SK-N-SH (cell line): ENCODE measurements at regions not wholly inside any gene's neighbourhood (a gene's known extent, or its start where the extent isn't known, plus 50 kb on each side); places are given as distances from the start of the nearest gene placed in this dataset.

Source experiments
- CHD2 ChIP-seq: fragments of 150-350 bp; IDR thresholded peaks from 2 replicates; pipeline ENCODE4 v1.6.1; 2018; ENCODE audit warnings: low read length; ENCODE audit not compliant: partially characterized antibody
- CTCF ChIP-seq: fragments of 200-600 bp; sonication (generic); IDR thresholded peaks from 2 replicates; pipeline ENCODE4 v1.6.1; 2017; ENCODE audit warnings: antibody characterized with exemption, mild to moderate bottlenecking, moderate library complexity
- ELF1 ChIP-seq: IDR thresholded peaks from 2 replicates; pipeline ENCODE4 v1.4.0; 2012
- EP300 ChIP-seq, 2 experiments: IDR thresholded peaks; 2 replicates each; pipeline versions ENCODE4 v1.4.0 to v1.6.1; 2012; ENCODE audit warnings: borderline replicate concordance in 1 of 2, low read depth in 1 of 2, low read length in 1 of 2
- EZH2phosphoT487 ChIP-seq: fragments of 200-600 bp; sonication (generic); IDR thresholded peaks from 2 replicates; pipeline ENCODE4 v1.6.1; 2017; ENCODE audit warnings: low read depth, mixed run types, mild to moderate bottlenecking, antibody characterized with exemption, moderate library complexity, borderline replicate concordance
- FOXJ3 ChIP-seq: sonication (generic); formaldehyde crosslinking; IDR thresholded peaks from 2 replicates; pipeline ENCODE4 v1.5.1; 2020; ENCODE audit warnings: mild to moderate bottlenecking, missing genetic modification reagents
- FOXM1 ChIP-seq: IDR thresholded peaks from 2 replicates; pipeline ENCODE4 v1.4.0; 2012; ENCODE audit warnings: low read depth, mild to moderate bottlenecking
- POLR2AphosphoS5 ChIP-seq: IDR thresholded peaks from 2 replicates; pipeline ENCODE4 v1.6.1; 2012; ENCODE audit warnings: low read depth, low read length
- REST ChIP-seq: IDR thresholded peaks from 2 replicates; pipeline ENCODE4 v1.6.1; 2012; ENCODE audit warnings: mild to moderate bottlenecking, low read depth, low read length, moderate library complexity
- TEAD4 ChIP-seq: IDR thresholded peaks from 2 replicates; pipeline ENCODE4 v1.4.0; 2012; ENCODE audit warnings: mild to moderate bottlenecking, borderline replicate concordance; ENCODE audit not compliant: insufficient read depth
- USF2 ChIP-seq: fragments of 150-350 bp; IDR thresholded peaks from 2 replicates; pipeline ENCODE4 v1.6.1; 2017; ENCODE audit warnings: antibody characterized with exemption, low read length, low read depth, borderline replicate concordance
- TF ChIP-seq, protein P1 (sequence below): IDR thresholded peaks from 2 replicates; pipeline ENCODE4 v1.4.0; 2012; ENCODE audit warnings: low read depth, borderline replicate concordance
- TF ChIP-seq, protein P2 (sequence below): IDR thresholded peaks from 2 replicates; pipeline ENCODE4 v1.4.0; 2012; ENCODE audit warnings: low read depth

DNA sequence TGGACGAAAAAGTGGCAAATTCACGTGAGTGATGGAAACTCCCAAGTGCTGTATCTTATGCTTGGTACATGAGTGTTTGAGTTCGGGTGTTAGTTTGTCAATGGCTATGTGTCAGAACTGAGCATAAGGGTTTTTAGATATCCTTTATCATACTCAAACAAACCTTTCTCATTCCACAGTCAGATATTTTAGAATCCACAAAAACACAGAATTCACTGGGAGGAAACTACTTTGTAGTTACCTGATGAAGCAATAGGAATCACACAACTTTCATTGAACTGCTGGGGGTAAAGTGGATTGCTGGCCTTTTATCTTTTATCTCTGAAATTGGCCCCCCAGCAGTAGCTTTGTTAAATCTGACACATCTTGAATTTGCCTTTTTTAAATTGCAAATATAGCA is 64.0 kb downstream of the DKK1 start:
- TF ChIP-seq ELF1 (no peak), TEAD4 (no peak), CTCF (no peak), CHD2 (no peak), USF2 (no peak), EZH2phosphoT487 (no peak), EP300 (IDR thresholded peaks at IDR 0.05; ENCODE audit: borderline replicate concordance in 1 of 2, low read depth in 1 of 2, low read length in 1 of 2) (no peak), FOXJ3 (CRISPR knock-in tag) (no peak), POLR2AphosphoS5 (no peak), REST (no peak), FOXM1 (no peak)
- TF ChIP-seq, protein P1, sequence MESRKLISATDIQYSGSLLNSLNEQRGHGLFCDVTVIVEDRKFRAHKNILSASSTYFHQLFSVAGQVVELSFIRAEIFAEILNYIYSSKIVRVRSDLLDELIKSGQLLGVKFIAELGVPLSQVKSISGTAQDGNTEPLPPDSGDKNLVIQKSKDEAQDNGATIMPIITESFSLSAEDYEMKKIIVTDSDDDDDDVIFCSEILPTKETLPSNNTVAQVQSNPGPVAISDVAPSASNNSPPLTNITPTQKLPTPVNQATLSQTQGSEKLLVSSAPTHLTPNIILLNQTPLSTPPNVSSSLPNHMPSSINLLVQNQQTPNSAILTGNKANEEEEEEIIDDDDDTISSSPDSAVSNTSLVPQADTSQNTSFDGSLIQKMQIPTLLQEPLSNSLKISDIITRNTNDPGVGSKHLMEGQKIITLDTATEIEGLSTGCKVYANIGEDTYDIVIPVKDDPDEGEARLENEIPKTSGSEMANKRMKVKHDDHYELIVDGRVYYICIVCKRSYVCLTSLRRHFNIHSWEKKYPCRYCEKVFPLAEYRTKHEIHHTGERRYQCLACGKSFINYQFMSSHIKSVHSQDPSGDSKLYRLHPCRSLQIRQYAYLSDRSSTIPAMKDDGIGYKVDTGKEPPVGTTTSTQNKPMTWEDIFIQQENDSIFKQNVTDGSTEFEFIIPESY = no peak
- TF ChIP-seq, protein P2, sequence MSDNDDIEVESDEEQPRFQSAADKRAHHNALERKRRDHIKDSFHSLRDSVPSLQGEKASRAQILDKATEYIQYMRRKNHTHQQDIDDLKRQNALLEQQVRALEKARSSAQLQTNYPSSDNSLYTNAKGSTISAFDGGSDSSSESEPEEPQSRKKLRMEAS = no peak
